ENCODE measurements at regions not wholly inside any gene's neighbourhood (a gene's known extent, or its start where the extent isn't known, plus 50 kb on each side); places are given as distances from the start of the nearest gene placed in this dataset.

- intact Hi-C loops (cut with micrococcal nuclease): no loop called here
- no peaks in the 10 kb centered on the region for H3K27me3 ChIP-seq (ENCODE audit: control insufficient read depth in 2 of 2, insufficient read depth in 2 of 2, low read length in 2 of 2)
- no peak overlapping the region for H3K4me3 ChIP-seq (replicated peaks in 1 of 3; ENCODE audit: low read depth in 2 of 3, low read length in 3 of 3)
- no peaks in the 10 kb centered on the region for H3K36me3 Mint-ChIP-seq
- H3K9me3 ChIP-seq (replicated peaks in 1 of 2; ENCODE audit: control insufficient read depth in 1 of 2, insufficient read depth in 1 of 2, low read length in 2 of 2): no peaks in the 10 kb centered on the region
- H3K4me1 Mint-ChIP-seq: no peaks in the 10 kb centered on the region
- H3K4me1 ChIP-seq (ENCODE audit: control insufficient read depth in 1 of 2, insufficient read depth in 2 of 2, low read length in 2 of 2): no peaks in the 10 kb centered on the region
- H3K27ac Mint-ChIP-seq: no peak overlapping the region
- DNase-seq: no peak
- H3K4me2 ChIP-seq (replicated peaks; ENCODE audit: extremely low read depth, low read length, poor library complexity, severe bottlenecking): no peak overlapping the region
- H3K9me3 Mint-ChIP-seq: peaks cover 0 to 4% (median 2%) of the 10 kb centered on the region in 7 donors
- H3K27me3 Mint-ChIP-seq (ENCODE audit: low read depth in 3 of 3): peaks cover 7 to 14% (median 7%) of the 10 kb centered on the region in 3 donors
- TF ChIP-seq CTCF (IDR thresholded peaks at IDR 0.05): no peak
- H4K20me1 ChIP-seq (ENCODE audit: insufficient read depth, low read length): no peaks in the 10 kb centered on the region
- no peaks in the 10 kb centered on the region for H3K79me2 ChIP-seq (ENCODE audit: insufficient read depth, low read length)
- WGBS (ENCODE audit: insufficient coverage): no CpG with 5 or more reads among the region's 3 CpGs
- H3K9ac ChIP-seq (ENCODE audit: insufficient read depth, low read length, poor library complexity, severe bottlenecking): no peak overlapping the region
- H3K36me3 ChIP-seq (replicated peaks in 1 of 2; ENCODE audit: control insufficient read depth in 1 of 2, insufficient read depth in 2 of 2, low read length in 2 of 2): no peaks in the 10 kb centered on the region
- no peak overlapping the region for H3K27ac ChIP-seq (ENCODE audit: low read depth in 1 of 2, low read length in 2 of 2)
- no peak overlapping the region for H3K4me3 Mint-ChIP-seq
- no peak overlapping the region for H2AFZ ChIP-seq (ENCODE audit: insufficient read depth, low read depth, low read length, poor library complexity, severe bottlenecking)
Measured at GRCh38 chr4:138879757-138880156, 135.8 kb upstream of the NOCT start.

GRCh38 chr4:138875891-138876608 lies 139.5 kb upstream of the NOCT start:
- no peaks in the 10 kb centered on the region for H3K79me2 ChIP-seq (ENCODE audit: insufficient read depth, low read length)

More at GRCh38 chr4:138875891-138876608, 139.5 kb upstream of the NOCT start:
- Histone ChIP-seq H4K20me1 (ENCODE audit: insufficient read depth, low read length) (no peaks in the 10 kb centered on the region), H3K4me1 (ENCODE audit: control insufficient read depth in 1 of 2, insufficient read depth in 2 of 2, low read length in 2 of 2) (no peaks in the 10 kb centered on the region), H3K4me3 (replicated peaks in 1 of 3; ENCODE audit: low read depth in 2 of 3, low read length in 3 of 3) (no peak overlapping the region), H3K9me3 (replicated peaks in 1 of 2; ENCODE audit: control insufficient read depth in 1 of 2, insufficient read depth in 1 of 2, low read length in 2 of 2) (no peaks in the 10 kb centered on the region), H3K36me3 (replicated peaks in 1 of 2; ENCODE audit: control insufficient read depth in 1 of 2, insufficient read depth in 2 of 2, low read length in 2 of 2) (no peaks in the 10 kb centered on the region), H2AFZ (ENCODE audit: insufficient read depth, low read depth, low read length, poor library complexity, severe bottlenecking) (no peak overlapping the region), H3K9ac (ENCODE audit: insufficient read depth, low read length, poor library complexity, severe bottlenecking) (no peak overlapping the region), H3K27ac (ENCODE audit: low read depth in 1 of 2, low read length in 2 of 2) (no peak overlapping the region), H3K4me2 (replicated peaks; ENCODE audit: extremely low read depth, low read length, poor library complexity, severe bottlenecking) (no peak overlapping the region), H3K27me3 (ENCODE audit: control insufficient read depth in 2 of 2, insufficient read depth in 2 of 2, low read length in 2 of 2) (no peaks in the 10 kb centered on the region)
- no peaks in the 10 kb centered on the region for H3K36me3 Mint-ChIP-seq
- no peak for TF ChIP-seq CTCF (IDR thresholded peaks at IDR 0.05)
- no peak for DNase-seq
- no peak overlapping the region for H3K4me3 Mint-ChIP-seq
- H3K4me1 Mint-ChIP-seq: peaks cover 2% of the 10 kb centered on the region
- H3K27ac Mint-ChIP-seq: no peak overlapping the region
- 94% methylated on average over 3 of the region's 10 CpGs for WGBS (ENCODE audit: insufficient coverage)
- peaks cover 10 to 18% (median 11%) of the 10 kb centered on the region in 3 donors for H3K27me3 Mint-ChIP-seq (ENCODE audit: low read depth in 3 of 3)
- H3K9me3 Mint-ChIP-seq: peaks cover 0 to 4% (median 0%) of the 10 kb centered on the region in 7 donors
- intact Hi-C loops (cut with micrococcal nuclease): no loop called here

Measured in CD14-positive monocyte (primary cell).